ENCODE measurements at regions not wholly inside any gene's neighbourhood (a gene's known extent, or its start where the extent isn't known, plus 50 kb on each side); places are given as distances from the start of the nearest gene placed in this dataset.

DNA sequence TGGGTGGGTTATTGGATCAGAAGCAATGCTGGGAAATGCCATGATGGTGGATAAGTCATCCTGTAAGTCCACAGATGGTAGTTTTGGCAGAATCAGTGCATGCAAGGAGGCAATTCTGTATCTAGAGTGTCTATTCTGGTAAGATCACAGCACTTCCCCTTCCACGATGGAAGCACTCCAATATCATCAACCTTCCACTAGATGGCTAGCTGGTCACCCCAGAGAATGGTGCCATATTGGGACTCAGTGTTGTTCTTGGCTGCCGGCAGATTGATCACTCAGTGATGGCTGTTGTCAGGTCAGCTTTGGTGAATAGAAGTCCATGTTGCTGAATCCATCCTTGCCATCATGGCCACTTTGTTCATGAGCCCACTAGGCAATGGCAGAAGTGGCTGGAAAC, 553.5 kb downstream of the CSNK1G3 start:
- WGBS, 2 experiments (ENCODE audit: insufficient coverage in 2 of 2): 86 to 100% methylated on average over 1 of the region's 2 CpGs
- H3K4me1 ChIP-seq (ENCODE audit: control insufficient read depth, insufficient read depth, low read length, poor library complexity, severe bottlenecking): no peaks in the 10 kb centered on the region
- no peak overlapping the region for H3K4me3 ChIP-seq (ENCODE audit: extremely low read depth, insufficient read depth, low read length, poor library complexity, severe bottlenecking)
- H3K27ac ChIP-seq (ENCODE audit: low read depth, low read length, severe bottlenecking): no peak overlapping the region
- H3K36me3 ChIP-seq (ENCODE audit: control insufficient read depth, insufficient read depth, low read length): no peaks in the 10 kb centered on the region
- H3K9me3 ChIP-seq (ENCODE audit: control insufficient read depth, low read length): no peaks in the 10 kb centered on the region

DNA sequence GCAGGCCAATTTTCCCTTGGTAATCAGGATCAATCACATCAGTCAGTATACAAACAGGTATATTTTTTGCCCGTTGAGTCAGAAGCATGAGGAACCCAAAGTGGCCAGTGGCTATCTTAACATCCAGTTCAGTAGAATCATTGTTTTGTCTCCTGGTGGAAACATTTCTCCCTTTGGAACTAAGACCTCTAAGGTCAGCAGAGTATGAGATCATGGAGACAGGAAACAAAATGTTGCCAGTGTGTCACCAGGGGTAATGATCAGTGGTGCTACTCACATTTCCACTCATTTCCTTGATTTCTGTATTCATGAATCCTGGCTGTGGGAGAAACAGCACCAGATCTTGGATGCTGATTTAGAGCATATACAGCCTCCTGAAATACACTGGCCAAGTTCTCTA, 553.0 kb downstream of the CSNK1G3 start:
- Histone ChIP-seq H3K27ac (ENCODE audit: low read depth, low read length, severe bottlenecking) (no peak overlapping the region), H3K9me3 (ENCODE audit: control insufficient read depth, low read length) (no peaks in the 10 kb centered on the region), H3K4me1 (ENCODE audit: control insufficient read depth, insufficient read depth, low read length, poor library complexity, severe bottlenecking) (no peaks in the 10 kb centered on the region), H3K4me3 (ENCODE audit: extremely low read depth, insufficient read depth, low read length, poor library complexity, severe bottlenecking) (no peak overlapping the region), H3K36me3 (ENCODE audit: control insufficient read depth, insufficient read depth, low read length) (no peaks in the 10 kb centered on the region)
- WGBS, 2 experiments (ENCODE audit: insufficient coverage in 2 of 2): 100% methylated on average over 1 of the region's 1 CpG

DNA sequence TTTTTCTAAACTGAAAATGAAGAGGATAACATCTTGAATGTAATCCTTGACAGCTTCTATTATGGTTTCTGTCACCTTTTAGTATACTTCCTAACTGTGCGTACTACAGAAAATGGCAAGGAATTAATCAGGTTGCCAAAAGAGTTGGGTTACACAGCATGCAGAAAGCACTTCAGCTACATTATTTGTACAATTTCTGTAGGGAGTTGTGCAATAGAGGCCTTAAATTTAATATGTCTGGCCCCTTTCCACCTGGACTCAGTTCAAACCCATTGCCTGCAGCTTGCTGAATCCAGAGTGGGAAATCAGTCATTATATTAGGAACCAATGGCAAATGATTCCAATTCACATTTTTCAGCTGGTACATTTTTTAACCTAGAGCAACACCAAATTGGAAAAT, 549.7 kb downstream of the CSNK1G3 start:
- Histone ChIP-seq H3K4me1 (ENCODE audit: control insufficient read depth, insufficient read depth, low read length, poor library complexity, severe bottlenecking) (no peaks in the 10 kb centered on the region), H3K36me3 (ENCODE audit: control insufficient read depth, insufficient read depth, low read length) (no peaks in the 10 kb centered on the region), H3K9me3 (ENCODE audit: control insufficient read depth, low read length) (no peaks in the 10 kb centered on the region), H3K4me3 (ENCODE audit: extremely low read depth, insufficient read depth, low read length, poor library complexity, severe bottlenecking) (no peak overlapping the region), H3K27ac (ENCODE audit: low read depth, low read length, severe bottlenecking) (no peak overlapping the region)
- WGBS, 2 experiments (ENCODE audit: insufficient coverage in 2 of 2): 100% methylated on average over 1 of the region's 1 CpG; no CpG with 5 or more reads in 1 of the 2 experiments

DNA sequence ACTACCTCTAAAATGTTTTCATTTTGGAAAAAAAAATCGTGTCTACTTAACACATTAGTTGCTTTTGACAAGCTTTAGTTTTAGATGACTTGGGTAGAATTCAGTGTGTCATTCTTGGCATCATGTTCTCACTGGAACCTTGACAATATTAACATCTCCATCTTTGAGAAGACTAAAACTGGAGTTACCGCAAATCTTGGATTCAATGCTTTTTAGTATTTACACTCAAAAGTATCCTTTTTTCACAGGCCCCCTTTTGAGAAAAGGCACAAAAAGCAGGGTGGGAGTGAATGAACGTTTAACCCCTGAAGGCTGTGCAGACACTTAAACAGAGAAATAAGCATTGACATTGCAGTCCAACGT, 549.1 kb downstream of the CSNK1G3 start:
- WGBS, 2 experiments (ENCODE audit: insufficient coverage in 2 of 2): 100% methylated on average over 1 to 2 of the region's 4 CpGs
- no peak overlapping the region for H3K27ac ChIP-seq (ENCODE audit: low read depth, low read length, severe bottlenecking)

GRCh38 chr5:124060413-124061067, 548.6 kb downstream of the CSNK1G3 start:
- no peaks in the 10 kb centered on the region for H3K4me1 ChIP-seq (ENCODE audit: control insufficient read depth, insufficient read depth, low read length, poor library complexity, severe bottlenecking)
- WGBS, 2 experiments (ENCODE audit: insufficient coverage in 2 of 2): 85 to 96% methylated on average over 3 of the region's 5 CpGs
- H3K4me3 ChIP-seq (ENCODE audit: extremely low read depth, insufficient read depth, low read length, poor library complexity, severe bottlenecking): no peak overlapping the region
- H3K27ac ChIP-seq (ENCODE audit: low read depth, low read length, severe bottlenecking): no peak overlapping the region
- no peaks in the 10 kb centered on the region for H3K36me3 ChIP-seq (ENCODE audit: control insufficient read depth, insufficient read depth, low read length)
- no peaks in the 10 kb centered on the region for H3K9me3 ChIP-seq (ENCODE audit: control insufficient read depth, low read length)

More for the DNA sequence above, 549.1 kb downstream of the CSNK1G3 start:
- no peaks in the 10 kb centered on the region for H3K9me3 ChIP-seq (ENCODE audit: control insufficient read depth, low read length)
- H3K36me3 ChIP-seq (ENCODE audit: control insufficient read depth, insufficient read depth, low read length): no peaks in the 10 kb centered on the region
- no peak overlapping the region for H3K4me3 ChIP-seq (ENCODE audit: extremely low read depth, insufficient read depth, low read length, poor library complexity, severe bottlenecking)
- no peaks in the 10 kb centered on the region for H3K4me1 ChIP-seq (ENCODE audit: control insufficient read depth, insufficient read depth, low read length, poor library complexity, severe bottlenecking)

- Histone ChIP-seq H3K9me3 (ENCODE audit: control insufficient read depth, low read length) (no peaks in the 10 kb centered on the region), H3K4me3 (ENCODE audit: extremely low read depth, insufficient read depth, low read length, poor library complexity, severe bottlenecking) (no peak overlapping the region), H3K4me1 (ENCODE audit: control insufficient read depth, insufficient read depth, low read length, poor library complexity, severe bottlenecking) (no peaks in the 10 kb centered on the region), H3K27ac (ENCODE audit: low read depth, low read length, severe bottlenecking) (no peak overlapping the region), H3K36me3 (ENCODE audit: control insufficient read depth, insufficient read depth, low read length) (no peaks in the 10 kb centered on the region)
These were observed 548.0 kb downstream of the CSNK1G3 start for GRCh38 chr5:124060011-124060410.

DNA sequence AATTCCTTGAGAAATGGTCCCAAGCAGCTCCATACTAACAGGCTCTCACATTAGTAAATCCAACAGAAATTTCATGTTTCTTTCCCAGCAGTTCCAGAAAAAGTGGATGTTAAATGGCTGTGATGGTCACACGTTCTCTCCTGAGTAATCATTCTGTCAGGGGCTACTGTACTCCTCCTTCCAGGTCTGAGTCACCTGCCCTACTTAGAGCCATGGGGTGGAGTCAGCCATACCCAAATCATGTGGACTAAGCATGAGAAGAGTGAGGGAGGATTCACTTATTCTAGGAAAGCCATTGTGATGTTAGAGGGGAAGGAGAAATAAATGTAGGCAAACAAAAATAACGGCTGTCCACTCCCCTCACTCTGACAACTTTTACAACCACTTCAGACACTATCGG, 547.2 kb downstream of the CSNK1G3 start:
- Histone ChIP-seq H3K27ac (ENCODE audit: low read depth, low read length, severe bottlenecking) (no peak overlapping the region), H3K4me1 (ENCODE audit: control insufficient read depth, insufficient read depth, low read length, poor library complexity, severe bottlenecking) (no peaks in the 10 kb centered on the region), H3K9me3 (ENCODE audit: control insufficient read depth, low read length) (no peaks in the 10 kb centered on the region), H3K36me3 (ENCODE audit: control insufficient read depth, insufficient read depth, low read length) (no peaks in the 10 kb centered on the region), H3K4me3 (ENCODE audit: extremely low read depth, insufficient read depth, low read length, poor library complexity, severe bottlenecking) (no peak overlapping the region)
- WGBS, 2 experiments (ENCODE audit: insufficient coverage in 2 of 2): 100% methylated on average over 2 of the region's 3 CpGs

DNA sequence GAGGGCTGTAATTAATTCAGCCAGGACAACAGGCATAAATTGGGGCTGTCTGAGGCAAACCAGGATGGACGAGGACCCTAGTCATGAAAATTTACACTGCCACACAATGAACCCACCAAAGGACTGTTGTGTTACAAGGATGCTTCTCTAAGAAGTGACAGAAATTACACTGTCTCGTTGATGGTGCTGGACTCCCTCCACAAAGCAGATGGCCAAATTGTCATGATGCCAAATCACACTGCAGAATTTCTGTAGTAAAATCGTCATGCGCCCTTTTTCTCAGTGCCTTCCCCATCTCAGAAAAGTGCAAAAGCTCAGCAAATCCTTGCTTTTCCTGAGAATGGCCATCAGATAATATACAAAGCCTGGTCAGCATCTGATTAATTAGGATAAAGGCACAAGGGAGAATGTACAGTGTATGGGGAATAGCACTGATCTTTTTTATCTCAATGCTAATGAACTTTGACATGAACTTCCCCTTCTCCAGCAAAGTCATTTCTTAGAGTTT, 545.8 kb downstream of the CSNK1G3 start:
- no peaks in the 10 kb centered on the region for H3K4me1 ChIP-seq (ENCODE audit: control insufficient read depth, insufficient read depth, low read length, poor library complexity, severe bottlenecking)
- H3K9me3 ChIP-seq (ENCODE audit: control insufficient read depth, low read length): no peaks in the 10 kb centered on the region
- no peaks in the 10 kb centered on the region for H3K36me3 ChIP-seq (ENCODE audit: control insufficient read depth, insufficient read depth, low read length)
- WGBS, 2 experiments (ENCODE audit: insufficient coverage in 2 of 2): 87 to 93% methylated on average over 3 to 4 of the region's 4 CpGs
- H3K4me3 ChIP-seq (ENCODE audit: extremely low read depth, insufficient read depth, low read length, poor library complexity, severe bottlenecking): no peak overlapping the region
- H3K27ac ChIP-seq (ENCODE audit: low read depth, low read length, severe bottlenecking): no peak overlapping the region

- H3K9me3 ChIP-seq (ENCODE audit: control insufficient read depth, low read length): no peaks in the 10 kb centered on the region
- WGBS, 2 experiments (ENCODE audit: insufficient coverage in 2 of 2): 96 to 100% methylated on average over 5 of the region's 6 CpGs
- H3K4me1 ChIP-seq (ENCODE audit: control insufficient read depth, insufficient read depth, low read length, poor library complexity, severe bottlenecking): no peaks in the 10 kb centered on the region
- no peaks in the 10 kb centered on the region for H3K36me3 ChIP-seq (ENCODE audit: control insufficient read depth, insufficient read depth, low read length)
- no peak overlapping the region for H3K4me3 ChIP-seq (ENCODE audit: extremely low read depth, insufficient read depth, low read length, poor library complexity, severe bottlenecking)
- H3K27ac ChIP-seq (ENCODE audit: low read depth, low read length, severe bottlenecking): no peak overlapping the region
These were observed 545.2 kb downstream of the CSNK1G3 start for GRCh38 chr5:124056991-124057723.

DNA sequence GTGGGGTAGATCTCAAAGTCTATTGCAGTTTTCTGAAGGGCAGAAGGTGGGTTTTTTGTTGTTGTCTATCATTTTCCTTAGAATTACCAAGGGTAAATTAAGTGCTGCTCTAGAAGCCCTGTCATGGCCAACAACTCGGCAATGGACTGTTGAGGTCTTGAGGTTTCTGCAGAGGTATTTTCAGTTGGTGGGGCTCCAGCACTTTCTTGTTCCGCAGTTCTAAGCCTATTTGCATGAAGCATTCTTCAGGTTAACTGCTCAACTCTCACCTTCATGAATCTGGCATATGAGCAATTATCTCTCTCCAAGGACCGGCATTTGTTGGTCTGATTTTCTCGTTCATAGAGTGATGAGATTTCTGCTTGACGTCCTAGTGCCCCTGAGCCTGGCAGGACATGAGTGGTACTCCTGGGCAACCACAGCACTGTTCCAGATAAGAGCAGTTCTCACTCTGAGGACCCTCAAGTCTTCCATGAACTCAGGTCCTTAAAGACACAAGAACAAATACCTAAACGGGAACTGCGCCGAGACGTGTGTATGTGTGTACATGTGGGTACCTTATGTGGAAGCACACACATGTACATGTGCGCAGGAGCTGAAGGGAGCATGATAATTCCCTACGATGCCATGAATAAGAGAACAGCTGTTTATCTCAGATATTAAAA, 544.5 kb downstream of the CSNK1G3 start:
- Histone ChIP-seq H3K4me3 (ENCODE audit: extremely low read depth, insufficient read depth, low read length, poor library complexity, severe bottlenecking) (no peak overlapping the region), H3K36me3 (ENCODE audit: control insufficient read depth, insufficient read depth, low read length) (no peaks in the 10 kb centered on the region), H3K4me1 (ENCODE audit: control insufficient read depth, insufficient read depth, low read length, poor library complexity, severe bottlenecking) (no peaks in the 10 kb centered on the region), H3K27ac (ENCODE audit: low read depth, low read length, severe bottlenecking) (no peak overlapping the region), H3K9me3 (ENCODE audit: control insufficient read depth, low read length) (no peaks in the 10 kb centered on the region)
- 95 to 100% methylated on average over 7 to 8 of the region's 11 CpGs for WGBS, 2 experiments (ENCODE audit: insufficient coverage in 2 of 2)

- H3K4me3 ChIP-seq (ENCODE audit: extremely low read depth, insufficient read depth, low read length, poor library complexity, severe bottlenecking): no peak overlapping the region
- H3K4me1 ChIP-seq (ENCODE audit: control insufficient read depth, insufficient read depth, low read length, poor library complexity, severe bottlenecking): no peaks in the 10 kb centered on the region
- H3K36me3 ChIP-seq (ENCODE audit: control insufficient read depth, insufficient read depth, low read length): no peaks in the 10 kb centered on the region
- H3K9me3 ChIP-seq (ENCODE audit: control insufficient read depth, low read length): no peaks in the 10 kb centered on the region
- no peak overlapping the region for H3K27ac ChIP-seq (ENCODE audit: low read depth, low read length, severe bottlenecking)
- WGBS, 2 experiments (ENCODE audit: insufficient coverage in 2 of 2): no CpG with 5 or more reads among the region's 1 CpG
These were observed 543.8 kb downstream of the CSNK1G3 start for GRCh38 chr5:124055751-124056150.
